ENCODE measurements at regions not wholly inside any gene's neighbourhood (a gene's known extent, or its start where the extent isn't known, plus 50 kb on each side); places are given as distances from the start of the nearest gene placed in this dataset.
A peak's percentile ranks its signal among the peaks of the same experiment; 100 is the strongest.

DNA sequence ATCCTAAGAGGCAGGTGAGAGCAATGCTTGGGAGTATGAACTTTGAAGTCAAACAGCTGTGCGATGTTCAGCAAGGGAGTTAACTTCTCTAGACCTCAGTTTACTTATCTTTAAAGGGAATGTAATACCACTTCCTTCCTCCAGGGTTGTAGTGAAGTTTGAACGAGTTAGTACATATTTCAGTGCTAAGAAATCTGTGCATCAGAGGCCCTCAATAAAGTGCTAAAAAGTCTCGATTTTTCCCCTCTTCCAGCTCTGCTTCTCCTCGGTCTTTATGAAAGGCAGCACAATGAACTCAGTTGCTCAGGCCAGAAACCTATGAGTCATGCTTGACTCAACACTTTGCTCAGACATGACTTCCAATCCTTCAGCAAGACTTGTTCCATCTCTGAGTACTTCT, 418.9 kb downstream of the MDFIC start:
- Histone ChIP-seq H4K5ac (ENCODE audit: insufficient read length, low read depth, low read length) (no peak overlapping the region), H3K23me2 (ENCODE audit: low read depth, low read length) (no peaks in the 10 kb centered on the region), H4K91ac (replicated peaks; ENCODE audit: insufficient read length, low read length) (no peak overlapping the region), H3K79me1 (ENCODE audit: low read depth, low read length) (no peaks in the 10 kb centered on the region), H3K4me1 (replicated peaks in 1 of 4; ENCODE audit: control insufficient read depth in 3 of 4, insufficient read depth in 4 of 4, low read length in 3 of 4) (no peaks in the 10 kb centered on the region), H2BK15ac (ENCODE audit: low read length) (no peak overlapping the region), H2BK12ac (ENCODE audit: low read depth, low read length) (no peak overlapping the region), H2AK5ac (ENCODE audit: low read depth, low read length) (no peak overlapping the region), H3K14ac (ENCODE audit: insufficient read length) (no peak overlapping the region), H4K20me1 (replicated peaks in 1 of 2; ENCODE audit: control insufficient read depth in 1 of 2, insufficient read depth in 2 of 2, low read length in 2 of 2) (no peaks in the 10 kb centered on the region), H3K23ac (ENCODE audit: insufficient read length) (no peak overlapping the region), H2AFZ (ENCODE audit: low read length) (peak overlapping the region; percentile 25; the same call in 1 of the 2 replicates), H3K4me2 (ENCODE audit: insufficient read depth in 1 of 2, low read depth in 2 of 2, low read length in 2 of 2) (no peak overlapping the region), H3K36me3 (ENCODE audit: control insufficient read depth in 2 of 4, insufficient read depth in 4 of 4, low read length in 3 of 4) (no peaks in the 10 kb centered on the region), H2BK20ac (ENCODE audit: low read length) (no peak overlapping the region), H2BK5ac (ENCODE audit: low read depth, low read length) (no peak overlapping the region), H3K79me2 (ENCODE audit: control insufficient read depth in 1 of 2, insufficient read depth in 2 of 2, low read length in 2 of 2) (no peaks in the 10 kb centered on the region), H3K4ac (replicated peaks; ENCODE audit: insufficient read length, low read depth, low read length) (no peak overlapping the region), H4K8ac (ENCODE audit: extremely low read depth, insufficient read depth, low read length) (no peak overlapping the region), H3K18ac (ENCODE audit: extremely low read depth, low read length) (no peak overlapping the region), H3K9me3 (ENCODE audit: insufficient read depth in 2 of 2, low read depth in 1 of 2, low read length in 1 of 2) (no peaks in the 10 kb centered on the region), H3K27me3 (replicated peaks in 1 of 4; ENCODE audit: control insufficient read depth in 3 of 4, extremely low read depth in 1 of 4, insufficient read depth in 3 of 4, low read length in 3 of 4) (no peaks in the 10 kb centered on the region), H2BK120ac (replicated peaks; ENCODE audit: low read depth, low read length) (no peak overlapping the region), H3K56ac (replicated peaks; ENCODE audit: insufficient read length, low read depth, low read length) (no peak overlapping the region), H3K4me3 (ENCODE audit: extremely low read depth in 1 of 4, insufficient read depth in 2 of 4, low read depth in 3 of 4, low read length in 4 of 4) (no peak overlapping the region), H3K9ac (replicated peaks in 1 of 4; ENCODE audit: extremely low read depth in 1 of 4, low read depth in 3 of 4, low read length in 3 of 4) (no peak overlapping the region), H3K27ac (ENCODE audit: low read depth, low read length) (no peak overlapping the region)
- FAIRE-seq (no peak), DNase-seq (ENCODE audit: low read depth in 1 of 2, low spot score in 2 of 2) (no peak)
- POLR2A ChIA-PET (ENCODE audit: partially characterized antibody) = no interaction called here
- CTCF ChIA-PET (ENCODE audit: partially characterized antibody) = interaction anchor here (1.1 to 1.6 kb wide), 4 partner anchors 12 to 893 kb away, joined by 3 read pairs; no protein-coding TSS in a partner anchor
- TF ChIP-seq BACH1 (IDR thresholded peaks at IDR 0.05; ENCODE audit: low read length) (peak; percentile 74; the same call in 1 of the 2 replicates), TAF7 (optimal IDR thresholded peaks at IDR 0.05; ENCODE audit: borderline replicate concordance, low read depth, low read length) (no peak), SRF (IDR thresholded peaks at IDR 0.05; ENCODE audit: low read depth, low read length) (no peak), RAD21 (IDR thresholded peaks at IDR 0.05 in 1 of 2, conservative IDR thresholded peaks at IDR 0.05 in 1 of 2; ENCODE audit: low read depth in 2 of 2, low read length in 2 of 2) (0 out of 4 replicates have a peak, but pooled peaks of 1 of the 2 experiments have one; percentile 3), GABPA (IDR thresholded peaks at IDR 0.05; ENCODE audit: borderline replicate concordance, insufficient read depth, low read length) (no peak), PHF8 (conservative IDR thresholded peaks at IDR 0.05; ENCODE audit: low read depth, low read length) (no peak)
- TF ChIP-seq, protein P1, sequence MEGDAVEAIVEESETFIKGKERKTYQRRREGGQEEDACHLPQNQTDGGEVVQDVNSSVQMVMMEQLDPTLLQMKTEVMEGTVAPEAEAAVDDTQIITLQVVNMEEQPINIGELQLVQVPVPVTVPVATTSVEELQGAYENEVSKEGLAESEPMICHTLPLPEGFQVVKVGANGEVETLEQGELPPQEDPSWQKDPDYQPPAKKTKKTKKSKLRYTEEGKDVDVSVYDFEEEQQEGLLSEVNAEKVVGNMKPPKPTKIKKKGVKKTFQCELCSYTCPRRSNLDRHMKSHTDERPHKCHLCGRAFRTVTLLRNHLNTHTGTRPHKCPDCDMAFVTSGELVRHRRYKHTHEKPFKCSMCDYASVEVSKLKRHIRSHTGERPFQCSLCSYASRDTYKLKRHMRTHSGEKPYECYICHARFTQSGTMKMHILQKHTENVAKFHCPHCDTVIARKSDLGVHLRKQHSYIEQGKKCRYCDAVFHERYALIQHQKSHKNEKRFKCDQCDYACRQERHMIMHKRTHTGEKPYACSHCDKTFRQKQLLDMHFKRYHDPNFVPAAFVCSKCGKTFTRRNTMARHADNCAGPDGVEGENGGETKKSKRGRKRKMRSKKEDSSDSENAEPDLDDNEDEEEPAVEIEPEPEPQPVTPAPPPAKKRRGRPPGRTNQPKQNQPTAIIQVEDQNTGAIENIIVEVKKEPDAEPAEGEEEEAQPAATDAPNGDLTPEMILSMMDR (IDR thresholded peaks at IDR 0.05; ENCODE audit: control extremely low read depth in 1 of 3, insufficient read depth in 1 of 3, low read depth in 1 of 3, low read length in 3 of 3) = peak in 1 of 3 experiments; percentile 12; a peak in 1 of 4 replicates
- WGBS, 2 experiments (ENCODE audit: extremely low coverage in 1 of 2, insufficient coverage in 1 of 2, insufficient read length in 1 of 2, insufficient replicate concordance in 2 of 2, low coverage in 1 of 2, low lambda C conversion rate in 2 of 2, missing lambda C conversion rate in 1 of 2) = 82% methylated on average over 4 of the region's 4 CpGs; no CpG with 5 or more reads in 1 of the 2 experiments
